Endothelial cell of umbilical vein (primary cell): ENCODE measurements at regions not wholly inside any gene's neighbourhood (a gene's known extent, or its start where the extent isn't known, plus 50 kb on each side); places are given as distances from the start of the nearest gene placed in this dataset.

Source experiments
- BruUV-seq: library from RNA; stranded (reverse); fragments of 400-500 nt; replicated peaks from 2 replicates; lab custom pipeline; 2021; lab: Mats Ljungman, UMichigan
- CTCF ChIA-PET: fragments of 300-600, 350-600 bp; sonication (Branson Sonifier 250); formaldehyde crosslinking; loops from one replicate; lab custom pipeline; 2021; ENCODE audit warnings: antibody characterized with exemption, inconsistent platforms; lab: Charles Lee
- POLR2A ChIA-PET: fragments of 300-600, 350-600 bp; sonication (Branson Sonifier 250); formaldehyde crosslinking; loops from one replicate; lab custom pipeline; 2021; ENCODE audit warnings: antibody characterized with exemption, inconsistent platforms; lab: Charles Lee
- DNase-seq: peaks from one replicate; pipeline ENCODE4 v3.0.0-alpha.2; 2011; ENCODE audit warnings: low read depth, low spot score
- FAIRE-seq: peaks from 2 replicates; lab custom pipeline; 2011; peaks lifted over from hg19 to GRCh38; lab: Jason Lieb, UNC
- H2AFZ ChIP-seq: 2 replicates; pipeline ENCODE4 v1.6.0; 2012; ENCODE audit warnings: low read depth, low read length, control low read depth, inconsistent platforms
- H3K27ac ChIP-seq: 2 replicates; pipeline ENCODE4 v1.5.1; 2011; ENCODE audit warnings: low read depth, mild to moderate bottlenecking, control low read depth, low read length, moderate library complexity; ENCODE audit not compliant: insufficient read depth
- H3K27me3 ChIP-seq, 2 experiments: 2 replicates each; pipeline versions ENCODE4 v1.6.0 to v1.6.1; 2011; ENCODE audit warnings: low read length in 2 of 2, mixed read lengths in 1 of 2; ENCODE audit not compliant: control insufficient read depth in 2 of 2, insufficient read depth in 2 of 2
- H3K36me3 ChIP-seq, 2 experiments: 2 replicates in 1 of 2; 3 replicates in 1 of 2; pipeline ENCODE4 v1.5.1; 2011; ENCODE audit warnings: low read length in 2 of 2, mild to moderate bottlenecking in 1 of 2, moderate library complexity in 1 of 2; ENCODE audit not compliant: control insufficient read depth in 2 of 2, insufficient read depth in 2 of 2; ENCODE audit errors: extremely low read depth in 1 of 2
- H3K4me1 ChIP-seq: 3 replicates; pipeline ENCODE4 v1.5.1; 2011; ENCODE audit warnings: mild to moderate bottlenecking, low read length; ENCODE audit not compliant: control insufficient read depth, insufficient read depth; ENCODE audit errors: extremely low read depth
- H3K4me2 ChIP-seq: 2 replicates; pipeline ENCODE4 v1.6.1; 2011; ENCODE audit warnings: low read length, control low read depth, mixed read lengths; ENCODE audit not compliant: insufficient read depth
- H3K4me3 ChIP-seq, 3 experiments: fragments of 200-600 bp in 1 of 3; sonication (generic), shearing (Covaris generic) in 1 of 3; replicated peaks in 1 of 3; 2 replicates each; pipeline ENCODE4 v1.5.1; 2011 to 2016; ENCODE audit warnings: control low read depth in 3 of 3, low read length in 3 of 3, mild to moderate bottlenecking in 2 of 3, inconsistent platforms in 1 of 3, low read depth in 1 of 3, moderate library complexity in 1 of 3; ENCODE audit not compliant: insufficient read depth in 1 of 3
- H3K79me2 ChIP-seq: 2 replicates; pipeline ENCODE4 v1.6.0; 2012; ENCODE audit warnings: low read length, inconsistent platforms; ENCODE audit not compliant: control insufficient read depth, insufficient read depth
- H3K9ac ChIP-seq: replicated peaks from 2 replicates; pipeline ENCODE3; 2011; ENCODE audit warnings: low read length, control low read depth; ENCODE audit not compliant: insufficient read depth; ENCODE audit errors: extremely low read depth
- H3K9me1 ChIP-seq: replicated peaks from 3 replicates; pipeline ENCODE4 v1.6.0; 2011; ENCODE audit warnings: mild to moderate bottlenecking, low read length; ENCODE audit not compliant: control insufficient read depth, insufficient read depth; ENCODE audit errors: extremely low read depth
- H3K9me3 ChIP-seq: replicated peaks from 2 replicates; pipeline ENCODE4 v1.5.1; 2012; ENCODE audit warnings: low read length, inconsistent platforms; ENCODE audit not compliant: control insufficient read depth, insufficient read depth
- H4K20me1 ChIP-seq: replicated peaks from 2 replicates; pipeline ENCODE3; 2011; ENCODE audit warnings: mild to moderate bottlenecking, low read length; ENCODE audit not compliant: control insufficient read depth, insufficient read depth; ENCODE audit errors: extremely low read depth
- MYC ChIP-seq: IDR thresholded peaks from one replicate; pipeline ENCODE4 v1.6.1; 2011; ENCODE audit warnings: mild to moderate bottlenecking, low read depth, low read length
- POLR2AphosphoS5 ChIP-seq: IDR thresholded peaks from 2 replicates; pipeline ENCODE4 v1.6.1; 2012; ENCODE audit warnings: low read depth, mild to moderate bottlenecking, control low read depth, low read length, moderate library complexity; ENCODE audit not compliant: insufficient read depth
- dilution Hi-C: fragments of 300-500 bp; cut with MboI; formaldehyde crosslinking; loops from one replicate; pipeline ENCODE4 v1.15.0; 2019; ENCODE audit warnings: low sequenced_read_pairs; ENCODE audit not compliant: extremely low pct_ligation_motif_present
- intact Hi-C: fragments of 100-400 bp; cut with micrococcal nuclease; formaldehyde crosslinking; loops from one replicate; pipeline ENCODE4 v1.10.0; 2022
- TF ChIP-seq, protein P1 (sequence below): IDR thresholded peaks from 2 replicates; pipeline ENCODE4 v1.6.1; 2011; ENCODE audit not compliant: insufficient read depth, insufficient read length
- TF ChIP-seq, protein P2 (sequence below), 2 donors: IDR thresholded peaks; 1 replicate in 1 of 2; 2 replicates in 1 of 2; pipeline ENCODE4 v1.5.1; 2011; ENCODE audit warnings: low read length in 2 of 2, mild to moderate bottlenecking in 2 of 2, moderate library complexity in 2 of 2, control low read depth in 1 of 2, inconsistent platforms in 1 of 2, low read depth in 1 of 2; ENCODE audit not compliant: insufficient read depth in 1 of 2; ENCODE audit errors: extremely low read depth in 1 of 2

DNA sequence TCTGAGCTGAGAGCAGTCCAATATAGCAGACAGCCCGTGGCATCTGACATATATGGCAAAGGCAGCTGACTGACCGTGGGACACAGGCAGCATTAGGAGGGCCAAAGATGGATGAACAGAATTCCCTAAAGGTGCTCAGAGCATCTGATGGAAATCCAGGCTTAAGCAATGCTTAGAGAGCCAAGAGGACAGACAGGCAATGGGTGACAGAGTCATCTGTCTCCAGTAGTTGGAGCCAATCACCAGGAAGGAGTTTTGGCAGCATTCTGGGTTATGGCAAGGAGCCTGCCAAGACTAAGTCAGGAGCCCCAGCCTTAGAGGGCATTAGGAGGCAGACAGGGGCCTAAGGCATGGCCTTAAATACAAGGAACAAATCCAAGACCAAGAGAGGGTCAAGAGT lies 153.3 kb upstream of the USP9X start:
- Histone ChIP-seq H4K20me1 (no peaks in the 10 kb centered on the region), H3K9me3 (no peaks in the 10 kb centered on the region), H3K36me3 (no peaks in the 10 kb centered on the region), H3K4me1 (peaks cover 13% of the 10 kb centered on the region), H3K4me2 (no peak overlapping the region), H3K79me2 (no peaks in the 10 kb centered on the region), H2AFZ (no peak overlapping the region), H3K9ac (no peak overlapping the region), H3K27ac (no peak overlapping the region), H3K9me1 (no peaks in the 10 kb centered on the region), H3K27me3 (no peaks in the 10 kb centered on the region), H3K4me3 (no peak overlapping the region)
- FAIRE-seq: no peak
- TF ChIP-seq, protein P1, sequence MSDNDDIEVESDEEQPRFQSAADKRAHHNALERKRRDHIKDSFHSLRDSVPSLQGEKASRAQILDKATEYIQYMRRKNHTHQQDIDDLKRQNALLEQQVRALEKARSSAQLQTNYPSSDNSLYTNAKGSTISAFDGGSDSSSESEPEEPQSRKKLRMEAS: no peak
- no peak for TF ChIP-seq POLR2AphosphoS5
- TF ChIP-seq, protein P2, sequence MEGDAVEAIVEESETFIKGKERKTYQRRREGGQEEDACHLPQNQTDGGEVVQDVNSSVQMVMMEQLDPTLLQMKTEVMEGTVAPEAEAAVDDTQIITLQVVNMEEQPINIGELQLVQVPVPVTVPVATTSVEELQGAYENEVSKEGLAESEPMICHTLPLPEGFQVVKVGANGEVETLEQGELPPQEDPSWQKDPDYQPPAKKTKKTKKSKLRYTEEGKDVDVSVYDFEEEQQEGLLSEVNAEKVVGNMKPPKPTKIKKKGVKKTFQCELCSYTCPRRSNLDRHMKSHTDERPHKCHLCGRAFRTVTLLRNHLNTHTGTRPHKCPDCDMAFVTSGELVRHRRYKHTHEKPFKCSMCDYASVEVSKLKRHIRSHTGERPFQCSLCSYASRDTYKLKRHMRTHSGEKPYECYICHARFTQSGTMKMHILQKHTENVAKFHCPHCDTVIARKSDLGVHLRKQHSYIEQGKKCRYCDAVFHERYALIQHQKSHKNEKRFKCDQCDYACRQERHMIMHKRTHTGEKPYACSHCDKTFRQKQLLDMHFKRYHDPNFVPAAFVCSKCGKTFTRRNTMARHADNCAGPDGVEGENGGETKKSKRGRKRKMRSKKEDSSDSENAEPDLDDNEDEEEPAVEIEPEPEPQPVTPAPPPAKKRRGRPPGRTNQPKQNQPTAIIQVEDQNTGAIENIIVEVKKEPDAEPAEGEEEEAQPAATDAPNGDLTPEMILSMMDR (IDR thresholded peaks at IDR 0.05; ENCODE audit: extremely low read depth in 1 of 2, insufficient read depth in 1 of 2, low read depth in 1 of 2, low read length in 2 of 2): no peak
- ChIA-PET CTCF (interaction anchor here (1.6 kb wide), 1 partner anchor 183 kb away, joined by 7 read pairs; no protein-coding TSS in a partner anchor), POLR2A (no interaction called here)
- dilution Hi-C loops (no loop called here), intact Hi-C loops (loop anchor here (5.0 kb wide), 2 partner anchors 80 to 185 kb away; no protein-coding TSS in a partner anchor)
- DNase-seq: no peak
- no TSS peak for BruUV-seq

DNA sequence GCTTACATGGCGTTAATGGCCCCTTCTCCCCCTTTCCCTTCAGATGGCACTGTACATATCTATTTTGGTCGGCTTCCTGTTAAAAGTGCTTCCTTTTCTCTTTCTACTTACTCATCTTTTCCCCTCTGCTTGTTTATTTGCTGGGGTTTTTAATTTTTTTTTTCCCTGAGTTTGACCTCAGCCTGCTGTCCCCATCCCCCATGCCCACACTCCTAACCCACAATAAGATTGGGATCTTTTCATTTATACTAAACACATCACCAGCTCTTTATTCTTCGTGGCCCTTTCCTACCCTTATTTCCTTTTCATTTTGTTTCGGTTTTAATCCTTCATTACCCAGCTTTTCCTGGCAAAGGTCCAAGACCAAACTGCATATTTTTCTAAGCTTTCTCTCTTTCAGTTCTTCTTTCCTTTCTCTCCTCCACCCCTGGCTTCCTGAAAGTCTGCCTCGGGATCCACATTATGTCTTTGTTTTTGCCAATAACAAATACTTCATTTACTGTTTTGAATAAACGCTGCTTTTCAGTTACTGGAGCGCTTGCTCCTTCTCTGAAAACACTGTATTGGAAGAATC lies 152.0 kb upstream of the USP9X start:
- Histone ChIP-seq H2AFZ (peak overlapping the region; percentile 81), H3K27me3 (no peaks in the 10 kb centered on the region), H3K9ac (peak overlapping the region; percentile 77), H3K36me3 (no peaks in the 10 kb centered on the region), H3K27ac (peak overlapping the region; percentile 75), H3K9me3 (no peaks in the 10 kb centered on the region), H3K79me2 (no peaks in the 10 kb centered on the region), H3K4me3 (peak overlapping the region in 2 of 3 experiments; percentile 8 to 43), H3K9me1 (no peaks in the 10 kb centered on the region), H4K20me1 (no peaks in the 10 kb centered on the region), H3K4me2 (peak overlapping the region; percentile 74), H3K4me1 (peaks cover 13% of the 10 kb centered on the region)
- intact Hi-C loops (loop anchor here (5.0 kb wide), 2 partner anchors 79 to 184 kb away; no protein-coding TSS in a partner anchor), dilution Hi-C loops (no loop called here)
- FAIRE-seq (no peak), DNase-seq (peak; percentile 82)
- TF ChIP-seq MYC: no peak
- CTCF ChIA-PET: interaction anchor here (0.8 to 1.6 kb wide), 3 partner anchors 56 to 282 kb away, joined by 3 to 7 read pairs (median 6); no protein-coding TSS in a partner anchor
- POLR2A ChIA-PET: no interaction called here
- no TSS peak for BruUV-seq
